ENCODE measurements at regions not wholly inside any gene's neighbourhood (a gene's known extent, or its start where the extent isn't known, plus 50 kb on each side); places are given as distances from the start of the nearest gene placed in this dataset.

GRCh38 chr2:15701991-15702390, 110.3 kb downstream of the DDX1 start:
- no peak for DNase-seq

GRCh38 chr2:15702452-15702851, 110.8 kb downstream of the DDX1 start:
- no peak for DNase-seq

- no peak for DNase-seq
These were observed 111.7 kb downstream of the DDX1 start for GRCh38 chr2:15703365-15703869.

GRCh38 chr2:15704086-15704787, 112.6 kb downstream of the DDX1 start:
- no peak for DNase-seq

- no peak for DNase-seq
These were observed 113.1 kb downstream of the DDX1 start for GRCh38 chr2:15704788-15705115.

GRCh38 chr2:15705310-15705709, 113.6 kb downstream of the DDX1 start:
- DNase-seq, result no peak

- no peak for DNase-seq
These were observed 114.2 kb downstream of the DDX1 start for GRCh38 chr2:15705839-15706386.

GRCh38 chr2:15706424-15706823, 114.8 kb downstream of the DDX1 start:
- DNase-seq, result no peak

GRCh38 chr2:15706986-15707632, 115.4 kb downstream of the DDX1 start:
- DNase-seq, result no peak

- DNase-seq, result no peak
These were observed 116.5 kb downstream of the DDX1 start for GRCh38 chr2:15708161-15708560.

GRCh38 chr2:15708865-15709820, 117.5 kb downstream of the DDX1 start:
- no peak for DNase-seq

- no peak for DNase-seq
These were observed 119.6 kb downstream of the DDX1 start for GRCh38 chr2:15711126-15711860.

GRCh38 chr2:15712551-15713342, 121.1 kb downstream of the DDX1 start:
- DNase-seq, result no peak

GRCh38 chr2:15713475-15713874, 121.8 kb downstream of the DDX1 start:
- DNase-seq, result no peak

- no peak for DNase-seq
These were observed 122.3 kb downstream of the DDX1 start for GRCh38 chr2:15714002-15714401.

- DNase-seq, result no peak
These were observed 122.9 kb downstream of the DDX1 start for GRCh38 chr2:15714609-15715008.

GRCh38 chr2:15715596-15715995, 123.9 kb downstream of the DDX1 start:
- no peak for DNase-seq

- DNase-seq, result no peak
These were observed 126.7 kb downstream of the DDX1 start for GRCh38 chr2:15718103-15718943.

GRCh38 chr2:15718944-15719323, 127.3 kb downstream of the DDX1 start:
- no peak for DNase-seq

GRCh38 chr2:15719566-15720313, 128.1 kb downstream of the DDX1 start:
- no peak for DNase-seq
